Neuronal stem cell (in vitro differentiated cells): ENCODE measurements at regions not wholly inside any gene's neighbourhood (a gene's known extent, or its start where the extent isn't known, plus 50 kb on each side); places are given as distances from the start of the nearest gene placed in this dataset.

Experiments
- DNase-seq: peaks from one replicate; pipeline ENCODE4 v3.0.0-alpha.2; 2013; ENCODE audit warnings: low spot score
- H2AFZ ChIP-seq: one replicate; pipeline ENCODE4 v1.6.1; 2013; ENCODE audit warnings: mild to moderate bottlenecking, low read length, inconsistent platforms
- H2AK5ac ChIP-seq: 2 replicates; pipeline ENCODE4 v1.6.1; 2013; ENCODE audit warnings: low read depth, mild to moderate bottlenecking, inconsistent platforms, low read length, moderate library complexity, mixed read lengths
- H2BK120ac ChIP-seq: 2 replicates; pipeline ENCODE4 v1.6.1; 2013; ENCODE audit warnings: low read depth, mild to moderate bottlenecking, inconsistent platforms, low read length, moderate library complexity, mixed read lengths
- H2BK12ac ChIP-seq: one replicate; pipeline ENCODE4 v1.6.1; 2013; ENCODE audit warnings: low read length, inconsistent platforms
- H2BK15ac ChIP-seq: 2 replicates; pipeline ENCODE4 v1.6.1; 2013; ENCODE audit warnings: mild to moderate bottlenecking, low read length, inconsistent platforms, mixed read lengths
- H2BK5ac ChIP-seq: one replicate; pipeline ENCODE4 v1.6.1; 2013; ENCODE audit warnings: inconsistent platforms, mild to moderate bottlenecking, low read length, moderate library complexity
- H3K14ac ChIP-seq: one replicate; pipeline ENCODE4 v1.6.1; 2013; ENCODE audit warnings: low read length, inconsistent platforms
- H3K18ac ChIP-seq: 2 replicates; pipeline ENCODE4 v1.6.1; 2013; ENCODE audit warnings: low read length, inconsistent platforms
- H3K23ac ChIP-seq: 2 replicates; pipeline ENCODE4 v1.6.1; 2013; ENCODE audit warnings: low read depth, mild to moderate bottlenecking, mixed read lengths, low read length, inconsistent platforms; ENCODE audit not compliant: poor library complexity
- H3K27ac ChIP-seq: replicated peaks from 3 replicates; pipeline ENCODE4 v1.5.1; 2013; ENCODE audit warnings: low read length, inconsistent platforms
- H3K27me3 ChIP-seq, 3 experiments: 2 replicates each; pipeline ENCODE4 v1.6.1; 2013; ENCODE audit warnings: low read length in 3 of 3, mild to moderate bottlenecking in 2 of 3, inconsistent platforms in 1 of 3, low read depth in 1 of 3, mixed read lengths in 1 of 3, moderate library complexity in 1 of 3; ENCODE audit not compliant: control insufficient read depth in 3 of 3, insufficient read depth in 3 of 3
- H3K36me3 ChIP-seq, 2 donors: replicated peaks in 1 of 2; 2 replicates each; pipeline ENCODE4 v1.6.1; 2013; ENCODE audit warnings: low read length in 2 of 2; ENCODE audit not compliant: control insufficient read depth in 2 of 2, insufficient read depth in 2 of 2
- H3K4ac ChIP-seq: 2 replicates; pipeline ENCODE4 v1.6.1; 2013; ENCODE audit warnings: inconsistent platforms, mild to moderate bottlenecking, low read length, moderate library complexity
- H3K4me1 ChIP-seq, 2 donors: 1 replicate in 1 of 2; 2 replicates in 1 of 2; pipeline ENCODE4 v1.6.1; 2013; ENCODE audit warnings: low read length in 2 of 2, low read depth in 1 of 2; ENCODE audit not compliant: control insufficient read depth in 2 of 2, insufficient read depth in 1 of 2
- H3K4me2 ChIP-seq: one replicate; pipeline ENCODE4 v1.6.1; 2013; ENCODE audit warnings: mild to moderate bottlenecking, low read length, inconsistent platforms; ENCODE audit not compliant: insufficient read depth, poor library complexity, severe bottlenecking
- H3K4me3 ChIP-seq, 2 donors: 2 replicates each; pipeline ENCODE4 v1.5.1; 2013; ENCODE audit warnings: low read length in 2 of 2, mild to moderate bottlenecking in 2 of 2, inconsistent platforms in 1 of 2, moderate library complexity in 1 of 2
- H3K79me1 ChIP-seq: one replicate; pipeline ENCODE4 v1.6.1; 2013; ENCODE audit warnings: low read depth, mild to moderate bottlenecking, inconsistent platforms, low read length, moderate library complexity
- H3K9ac ChIP-seq: one replicate; pipeline ENCODE4 v1.6.1; 2013; ENCODE audit warnings: mild to moderate bottlenecking, low read depth, low read length, inconsistent platforms; ENCODE audit not compliant: poor library complexity
- H3K9me3 ChIP-seq, 2 donors: replicated peaks in 1 of 2; 2 replicates each; pipeline versions ENCODE3 to v1.6.1; 2013; ENCODE audit warnings: low read length in 2 of 2, mild to moderate bottlenecking in 2 of 2, inconsistent platforms in 1 of 2, low read depth in 1 of 2, mixed read lengths in 1 of 2, moderate library complexity in 1 of 2; ENCODE audit not compliant: control insufficient read depth in 2 of 2, insufficient read depth in 1 of 2
- H4K8ac ChIP-seq: one replicate; pipeline ENCODE4 v1.6.1; 2013; ENCODE audit warnings: low read depth, mild to moderate bottlenecking, inconsistent platforms, low read length, moderate library complexity
- H4K91ac ChIP-seq: one replicate; pipeline ENCODE4 v1.6.1; 2013; ENCODE audit warnings: low read length, low read depth, mild to moderate bottlenecking, inconsistent platforms; ENCODE audit not compliant: poor library complexity
- WGBS, 2 donors: extraction: QIAGEN DNeasy Blood & Tissue Kit; methylation state at CpG; one replicate each; pipeline ENCODE4 v1.1.7; 2013; ENCODE audit warnings: missing lambda C conversion rate in 2 of 2, mixed read lengths in 1 of 2; ENCODE audit not compliant: insufficient read length in 2 of 2, insufficient replicate concordance in 1 of 2; ENCODE audit errors: extremely low coverage in 2 of 2; 5-methylcytosine and 5-hydroxymethylcytosine counted together

DNA sequence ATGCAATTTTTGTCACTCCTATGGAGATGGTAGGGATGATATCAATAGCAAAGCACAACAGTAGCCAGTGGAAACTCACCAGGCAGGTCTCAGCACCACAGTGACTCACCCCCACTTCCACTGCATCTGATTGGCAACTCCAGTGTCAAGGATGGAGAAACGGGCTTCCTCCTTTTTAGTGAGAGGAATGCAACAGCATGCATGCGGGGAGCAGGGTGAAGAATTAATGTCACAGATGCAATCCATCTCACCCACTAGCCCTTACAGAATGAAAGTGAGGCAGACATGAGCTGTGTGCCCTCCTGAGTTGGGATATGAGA lies 467.0 kb upstream of the C16orf82 start:
- DNase-seq, result no peak
- Histone ChIP-seq H3K18ac (no peak overlapping the region), H4K8ac (no peak overlapping the region), H3K36me3 (no peaks in the 10 kb centered on the region), H2BK15ac (no peak overlapping the region), H2BK12ac (no peak overlapping the region), H3K4me3 (no peak overlapping the region), H3K79me1 (no peaks in the 10 kb centered on the region), H3K23ac (no peak overlapping the region), H3K4me1 (peaks cover 0 to 3% of the 10 kb centered on the region in 2 donors), H2BK120ac (no peak overlapping the region), H4K91ac (no peak overlapping the region), H3K27me3 (no peaks in the 10 kb centered on the region), H3K4ac (no peak overlapping the region), H3K9me3 (peaks cover 0 to 2% of the 10 kb centered on the region in 2 donors), H2BK5ac (no peak overlapping the region), H3K9ac (no peak overlapping the region), H3K27ac (no peak overlapping the region), H2AFZ (no peak overlapping the region), H3K14ac (no peak overlapping the region), H2AK5ac (no peak overlapping the region), H3K4me2 (no peak overlapping the region)
- no CpG with 5 or more reads among the region's 2 CpGs for WGBS, 2 donors

DNA sequence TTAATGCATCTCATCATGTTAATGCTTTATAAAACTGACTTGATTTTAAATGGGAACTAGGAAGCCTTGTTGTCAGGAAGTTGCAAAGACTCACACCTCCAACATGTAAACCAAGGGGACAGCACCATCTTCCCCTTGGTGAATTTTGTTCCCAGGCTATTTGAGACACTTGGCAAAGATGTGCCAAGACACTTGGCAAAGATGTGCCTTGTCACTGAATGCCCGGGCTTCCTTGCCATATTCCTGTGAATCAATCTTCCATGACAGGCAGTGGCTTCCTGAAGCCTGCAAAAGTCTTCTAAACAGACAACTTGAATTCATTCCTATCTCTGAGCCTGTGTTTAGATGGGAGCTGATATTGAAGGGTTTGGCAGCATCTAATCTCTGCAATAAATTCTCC lies 465.4 kb upstream of the C16orf82 start:
- H2BK12ac ChIP-seq, result no peak overlapping the region
- H3K23ac ChIP-seq, result no peak overlapping the region
- no peak overlapping the region for H3K14ac ChIP-seq
- no peak overlapping the region for H3K4me3 ChIP-seq
- no CpG with 5 or more reads among the region's 1 CpG for WGBS, 2 donors
- no peak overlapping the region for H3K27ac ChIP-seq
- H2AK5ac ChIP-seq, result no peak overlapping the region
- H3K4me1 ChIP-seq, result peaks cover 0 to 5% of the 10 kb centered on the region in 2 donors
- H4K8ac ChIP-seq, result no peak overlapping the region
- no peak overlapping the region for H3K4me2 ChIP-seq
- no peak overlapping the region for H3K9ac ChIP-seq
- no peak overlapping the region for H4K91ac ChIP-seq
- H3K79me1 ChIP-seq, result no peaks in the 10 kb centered on the region
- no peak overlapping the region for H3K4ac ChIP-seq
- H3K36me3 ChIP-seq, result no peaks in the 10 kb centered on the region
- H3K18ac ChIP-seq, result no peak overlapping the region
- no peak for DNase-seq
- no peak overlapping the region for H2BK120ac ChIP-seq
- H3K27me3 ChIP-seq, result no peaks in the 10 kb centered on the region
- no peak overlapping the region for H2BK5ac ChIP-seq
- H2AFZ ChIP-seq, result no peak overlapping the region
- peaks cover 0 to 2% of the 10 kb centered on the region in 2 donors for H3K9me3 ChIP-seq
- H2BK15ac ChIP-seq, result no peak overlapping the region

DNA sequence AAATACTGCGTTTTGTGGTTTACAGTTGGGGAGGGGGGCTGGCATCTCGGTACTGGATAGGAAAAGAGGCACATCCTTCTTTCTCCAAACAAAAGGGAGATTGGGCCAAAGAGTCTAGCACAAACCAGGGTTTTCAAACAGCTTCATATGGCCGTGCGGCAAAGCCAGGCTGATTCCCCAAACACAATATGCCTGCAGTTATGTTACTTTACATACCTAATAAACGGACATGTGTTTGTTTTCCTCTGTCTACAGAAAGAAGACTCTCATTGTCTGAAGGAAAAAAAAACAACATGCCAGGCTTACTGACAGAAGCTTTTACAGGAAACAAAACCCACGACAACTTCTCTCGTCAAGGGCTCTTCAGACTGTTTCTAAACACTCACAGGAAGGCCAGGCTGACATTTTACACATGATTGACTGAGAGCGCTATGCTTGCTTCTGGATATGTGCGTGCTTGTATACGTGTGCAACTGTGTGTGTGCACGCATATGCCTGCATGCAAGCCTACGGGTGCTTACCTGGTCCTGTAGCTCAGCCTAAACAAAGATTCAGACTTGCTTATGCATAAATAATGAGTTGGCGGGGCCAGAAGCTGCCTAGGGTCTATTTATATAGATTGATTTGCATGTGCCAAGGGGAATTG lies 461.0 kb upstream of the C16orf82 start:
- no peak overlapping the region for H2BK5ac ChIP-seq
- WGBS, 2 donors, result no CpG with 5 or more reads among the region's 13 CpGs
- H3K4me1 ChIP-seq, result peaks cover 0 to 2% of the 10 kb centered on the region in 2 donors
- no peak overlapping the region for H3K4ac ChIP-seq
- no peak overlapping the region for H3K9ac ChIP-seq
- no peaks in the 10 kb centered on the region for H3K79me1 ChIP-seq
- no peak overlapping the region for H2AFZ ChIP-seq
- H3K27ac ChIP-seq, result no peak overlapping the region
- H3K9me3 ChIP-seq, result peaks cover 0 to 2% of the 10 kb centered on the region in 2 donors
- H2BK15ac ChIP-seq, result no peak overlapping the region
- H3K36me3 ChIP-seq, result no peaks in the 10 kb centered on the region
- H3K27me3 ChIP-seq, result no peaks in the 10 kb centered on the region
- no peak overlapping the region for H3K23ac ChIP-seq
- H2BK12ac ChIP-seq, result no peak overlapping the region
- H3K18ac ChIP-seq, result no peak overlapping the region
- no peak for DNase-seq
- H3K14ac ChIP-seq, result no peak overlapping the region
- H2AK5ac ChIP-seq, result no peak overlapping the region
- H3K4me2 ChIP-seq, result no peak overlapping the region
- H2BK120ac ChIP-seq, result no peak overlapping the region
- no peak overlapping the region for H4K8ac ChIP-seq
- H4K91ac ChIP-seq, result no peak overlapping the region
- no peak overlapping the region for H3K4me3 ChIP-seq

DNA sequence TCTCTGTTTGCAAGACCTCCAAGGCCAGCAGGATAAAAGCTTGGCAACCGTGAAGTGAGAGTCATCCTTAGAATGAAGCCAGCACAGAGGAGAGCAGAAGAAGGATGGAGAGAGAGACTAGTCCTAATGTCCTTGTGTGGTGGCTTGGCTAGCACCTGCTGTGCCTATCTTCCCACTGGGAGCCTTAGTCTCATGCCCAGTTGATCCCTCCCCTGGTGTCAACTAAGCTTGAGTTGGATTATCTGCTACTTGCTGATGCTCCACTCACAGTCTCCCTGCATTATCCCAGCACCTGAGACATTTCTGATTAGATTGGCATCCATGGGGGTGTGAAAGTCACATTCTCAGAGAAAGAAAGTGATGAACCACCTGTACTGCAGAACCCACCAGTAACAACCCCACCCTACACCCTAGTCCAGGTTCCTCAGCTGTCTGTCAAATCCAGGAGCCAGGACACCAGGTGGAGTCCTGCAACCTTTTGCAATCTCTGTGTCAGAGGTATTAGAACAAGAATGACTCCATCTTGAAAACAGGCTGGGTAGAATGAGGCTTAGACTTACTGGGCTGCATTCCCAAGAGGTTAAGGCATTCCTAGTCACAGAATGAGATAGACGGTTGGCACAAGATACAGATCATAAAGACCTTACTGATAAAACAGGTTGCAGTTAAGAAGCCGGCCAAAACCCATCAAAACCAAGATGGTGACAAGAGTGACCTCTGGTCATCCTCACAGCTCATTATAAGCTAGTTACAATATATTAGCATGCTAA lies 460.2 kb upstream of the C16orf82 start:
- Histone ChIP-seq H3K23ac (no peak overlapping the region), H3K4me1 (peaks cover 0 to 2% of the 10 kb centered on the region in 2 donors), H3K4me2 (no peak overlapping the region), H3K4me3 (no peak overlapping the region), H3K9ac (no peak overlapping the region), H3K18ac (no peak overlapping the region), H3K27me3 (no peaks in the 10 kb centered on the region), H2AFZ (no peak overlapping the region), H4K8ac (no peak overlapping the region), H2BK120ac (no peak overlapping the region), H2AK5ac (no peak overlapping the region), H3K36me3 (no peaks in the 10 kb centered on the region), H3K4ac (no peak overlapping the region), H3K9me3 (peaks cover 0 to 2% of the 10 kb centered on the region in 2 donors), H2BK5ac (no peak overlapping the region), H2BK15ac (no peak overlapping the region), H3K14ac (no peak overlapping the region), H2BK12ac (no peak overlapping the region), H3K79me1 (no peaks in the 10 kb centered on the region), H3K27ac (no peak overlapping the region), H4K91ac (no peak overlapping the region)
- DNase-seq, result no peak
- WGBS, 2 donors, result no CpG with 5 or more reads among the region's 3 CpGs
